ENCODE measurements at regions not wholly inside any gene's neighbourhood (a gene's known extent, or its start where the extent isn't known, plus 50 kb on each side); places are given as distances from the start of the nearest gene placed in this dataset.

DNA sequence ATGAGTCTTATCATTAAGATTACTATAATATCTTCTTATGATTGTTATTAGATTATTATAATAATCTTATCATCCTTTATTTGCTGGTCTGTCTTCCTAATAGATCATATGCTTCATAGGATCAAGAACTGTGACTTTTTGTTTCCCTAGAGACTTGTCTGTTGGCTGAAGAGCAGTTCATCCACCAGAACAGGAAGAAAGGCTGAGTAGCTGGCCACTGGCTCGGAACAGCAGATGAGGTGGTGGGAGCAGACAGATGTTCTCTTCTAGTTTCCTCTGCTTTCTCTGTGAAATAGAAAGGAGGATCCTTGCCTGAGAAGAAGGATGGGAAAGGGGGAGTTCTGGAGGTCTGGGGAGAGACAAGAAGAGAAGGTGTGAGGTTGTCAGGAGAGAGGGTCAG, 120.0 kb downstream of the CCNA1 start:
- DNase-seq = no peak

DNA sequence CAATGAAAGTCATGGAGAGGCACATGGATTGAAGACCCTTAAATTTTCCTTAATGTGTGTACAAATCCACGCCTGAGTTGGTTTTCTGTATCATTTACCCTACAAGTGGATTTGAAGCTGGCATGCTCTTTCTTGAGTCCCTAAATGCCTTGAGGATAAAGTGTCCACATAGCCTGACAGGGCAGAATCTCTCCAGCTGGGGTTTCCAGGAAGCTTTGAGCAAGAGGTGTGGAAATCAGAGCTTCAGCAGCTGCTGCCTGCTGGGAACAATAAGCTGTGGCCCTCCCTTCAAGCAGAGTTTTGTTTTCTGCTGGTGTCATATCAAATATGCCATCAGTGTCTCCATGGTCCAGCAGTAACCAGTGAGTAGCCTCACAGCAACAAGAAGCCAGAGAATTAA, 120.3 kb upstream of the SERTM1 start:
- DNase-seq = no peak

DNA sequence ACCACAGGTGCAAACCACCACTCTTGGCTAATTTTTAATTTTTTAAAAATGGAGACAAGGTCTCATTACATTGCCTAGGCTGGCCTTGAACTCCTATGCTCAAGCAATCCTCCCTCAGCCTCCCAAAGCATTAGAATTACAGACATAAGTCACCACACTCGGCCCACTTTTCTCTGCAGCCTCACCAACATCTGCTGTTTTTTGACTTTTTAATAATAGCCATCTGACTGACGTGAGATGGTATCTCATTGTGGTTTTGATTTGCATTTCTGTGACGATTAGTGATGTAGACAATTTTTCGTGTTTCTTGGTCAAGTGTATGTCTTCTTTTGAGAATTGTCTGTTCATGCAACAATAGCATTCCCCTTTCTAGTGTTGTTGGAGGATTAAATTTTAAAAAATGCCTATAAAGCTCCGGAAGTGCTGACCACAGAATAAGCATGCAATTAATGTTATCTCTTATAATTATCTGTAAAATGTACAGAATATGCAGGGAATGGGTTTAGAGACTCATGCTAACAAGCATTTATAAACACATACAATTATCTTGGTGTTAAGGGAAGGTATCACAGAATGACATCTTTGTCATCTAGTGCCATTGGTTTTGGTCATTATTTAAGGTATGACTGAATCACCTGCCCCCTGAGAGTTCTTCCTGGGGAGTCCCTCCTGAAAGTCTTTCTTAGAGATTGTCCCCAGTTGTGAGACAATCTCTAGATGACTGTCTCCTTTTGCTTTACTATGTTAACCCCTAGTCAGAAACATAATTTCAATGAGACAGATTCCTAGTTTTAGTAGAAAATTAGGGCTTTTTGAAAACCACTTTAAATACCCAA, 118.5 kb upstream of the SERTM1 start:
- DNase-seq = no peak

DNA sequence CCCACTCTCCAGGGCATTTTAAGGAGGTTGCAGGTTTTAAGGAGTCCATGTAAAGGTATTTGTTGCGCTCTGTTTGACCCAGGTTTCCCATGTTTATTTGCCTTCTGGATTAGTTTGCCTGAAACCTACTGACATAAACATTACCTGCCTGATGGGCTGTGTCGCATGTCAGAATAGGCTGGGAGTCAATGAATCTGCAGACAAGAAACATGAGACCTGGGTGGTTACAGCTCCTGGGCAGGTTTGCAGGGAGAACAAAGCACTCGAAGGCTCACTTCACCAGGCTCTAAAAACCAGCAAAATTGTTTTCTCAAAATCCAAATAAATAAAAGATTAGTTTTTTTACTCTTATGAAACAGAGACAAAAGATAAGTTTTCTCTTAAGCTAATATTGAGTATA, 114.4 kb upstream of the SERTM1 start:
- DNase-seq = no peak

DNA sequence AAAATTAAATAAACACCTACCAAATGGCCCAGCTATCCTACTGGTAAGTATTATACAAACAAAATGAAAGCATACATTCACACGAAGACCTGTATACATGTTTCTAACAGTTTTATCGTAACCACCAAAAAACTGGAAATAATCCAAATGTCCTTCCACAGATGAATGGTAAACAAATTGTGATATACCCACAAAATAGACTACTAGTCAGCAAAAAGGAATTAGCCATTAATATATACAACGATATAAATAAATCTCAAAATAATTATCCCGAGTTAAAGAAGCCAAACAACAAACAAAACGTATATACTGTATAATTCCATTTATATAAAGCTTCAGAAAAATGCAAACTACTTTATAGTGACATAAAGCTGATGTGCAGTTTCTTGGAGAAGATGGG, 106.3 kb upstream of the SERTM1 start:
- DNase-seq = no peak

DNA sequence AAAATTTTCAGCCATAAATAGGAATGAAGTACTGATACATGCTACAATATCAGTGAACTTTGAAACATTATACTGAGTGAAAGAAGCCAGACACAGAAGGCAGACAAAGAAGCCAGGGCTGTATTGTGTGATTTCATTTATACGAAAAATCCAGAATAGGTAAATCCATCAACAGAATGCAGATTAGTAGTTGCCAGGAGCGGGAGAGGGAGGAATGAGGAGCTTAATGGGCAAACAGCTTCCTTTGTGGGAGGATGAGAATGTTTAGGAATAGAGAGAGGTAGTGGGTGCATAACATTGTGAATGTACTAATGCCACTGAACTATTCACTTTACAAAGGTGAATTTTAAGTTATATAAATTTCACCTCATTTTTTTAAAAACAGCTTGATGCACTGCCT, 103.3 kb upstream of the SERTM1 start:
- DNase-seq = no peak

DNA sequence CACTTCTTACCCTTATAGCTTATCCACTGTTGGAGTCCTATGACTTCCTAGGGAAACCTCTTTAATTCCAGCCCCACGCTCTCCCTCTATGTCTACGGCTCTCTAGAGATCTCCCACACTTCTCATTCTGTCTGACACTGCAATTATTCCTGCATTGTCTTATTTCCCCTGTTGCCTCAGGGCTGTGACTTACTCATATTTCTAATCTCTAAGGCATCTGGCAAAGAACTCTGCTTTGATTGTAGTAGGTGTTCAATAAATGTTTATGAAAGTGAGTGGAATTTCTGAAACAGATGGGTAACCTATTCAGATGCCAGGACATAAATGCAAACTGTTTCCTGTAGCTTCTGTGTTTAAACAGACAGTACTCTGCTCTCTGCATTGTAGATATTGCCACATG, 102.4 kb upstream of the SERTM1 start:
- no peak for DNase-seq

DNA sequence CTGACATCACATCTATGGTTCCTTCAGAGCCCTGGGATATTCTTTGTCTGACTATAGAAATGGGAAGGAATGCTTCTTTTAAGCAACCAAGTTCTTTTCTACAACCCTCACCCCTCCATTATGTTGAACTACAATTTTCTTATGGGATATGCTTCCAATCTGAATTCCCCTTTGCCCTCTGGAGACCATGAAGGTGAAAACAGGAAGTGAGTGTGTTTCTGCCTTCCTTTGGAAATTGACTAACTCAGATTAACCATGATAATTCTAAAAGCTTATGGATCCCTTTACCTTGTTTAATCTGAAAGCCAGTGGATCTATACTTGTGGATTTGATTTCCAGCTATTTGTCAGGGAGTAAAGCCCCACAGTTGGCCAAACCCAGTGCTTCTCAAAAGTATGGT, 90.8 kb upstream of the SERTM1 start:
- DNase-seq = no peak

DNA sequence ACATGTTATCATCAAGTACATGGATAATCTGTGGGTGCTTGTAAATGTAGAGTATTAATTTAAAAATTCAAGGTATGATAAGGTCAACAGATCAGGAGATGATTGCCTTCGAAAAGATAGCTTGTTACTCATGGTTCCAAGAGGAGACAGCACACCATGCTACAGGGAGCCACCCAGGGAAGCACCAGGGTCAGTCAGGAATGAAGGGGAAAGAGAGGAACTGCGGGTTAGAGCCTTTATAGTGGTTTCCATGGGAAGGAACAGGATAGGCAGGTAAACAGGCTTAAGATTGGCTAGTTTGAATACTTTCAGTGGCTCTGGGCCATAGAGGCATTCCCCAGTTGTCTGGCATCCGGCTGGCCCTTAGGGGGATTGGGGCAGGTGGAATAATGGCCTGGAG, 74.2 kb upstream of the SERTM1 start:
- no peak for DNase-seq

DNA sequence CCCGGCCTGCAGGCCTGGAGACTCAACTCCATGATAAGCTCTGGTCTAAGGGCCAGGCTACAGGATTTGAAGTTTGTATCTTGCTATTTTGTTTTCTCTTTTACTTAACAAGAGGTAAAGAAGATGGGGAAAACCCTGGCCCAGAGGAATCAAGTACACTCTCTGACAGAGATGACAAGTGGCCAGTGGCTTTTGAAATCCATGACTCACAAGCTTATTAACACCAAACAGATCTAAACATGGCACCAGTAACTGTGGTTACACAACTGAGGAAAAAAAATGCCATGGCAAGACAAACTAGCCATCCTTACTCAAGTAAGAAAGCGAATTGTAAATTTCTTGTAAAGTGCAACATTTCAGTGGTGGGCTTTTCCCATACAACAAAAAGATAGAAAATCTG, 72.6 kb upstream of the SERTM1 start:
- no peak for DNase-seq

DNA sequence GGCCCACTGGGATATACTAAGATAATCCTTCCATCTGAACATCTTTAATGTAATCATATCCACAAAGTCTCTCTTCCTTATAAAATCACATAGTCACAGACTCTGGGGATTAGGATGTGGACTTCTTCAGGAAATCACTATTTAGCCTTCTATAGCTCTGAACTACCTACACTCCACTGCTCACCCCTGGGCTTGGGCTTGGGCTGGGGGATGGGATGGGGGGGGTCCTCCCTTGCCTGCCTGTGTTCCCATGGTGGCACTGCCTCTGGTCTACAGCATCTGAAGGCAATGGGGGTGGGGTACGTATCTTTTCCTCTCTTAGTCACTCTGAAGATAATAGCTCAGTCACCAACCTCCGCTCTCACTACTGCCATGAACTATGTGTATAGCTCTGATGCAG, 67.8 kb upstream of the SERTM1 start:
- no peak for DNase-seq

DNA sequence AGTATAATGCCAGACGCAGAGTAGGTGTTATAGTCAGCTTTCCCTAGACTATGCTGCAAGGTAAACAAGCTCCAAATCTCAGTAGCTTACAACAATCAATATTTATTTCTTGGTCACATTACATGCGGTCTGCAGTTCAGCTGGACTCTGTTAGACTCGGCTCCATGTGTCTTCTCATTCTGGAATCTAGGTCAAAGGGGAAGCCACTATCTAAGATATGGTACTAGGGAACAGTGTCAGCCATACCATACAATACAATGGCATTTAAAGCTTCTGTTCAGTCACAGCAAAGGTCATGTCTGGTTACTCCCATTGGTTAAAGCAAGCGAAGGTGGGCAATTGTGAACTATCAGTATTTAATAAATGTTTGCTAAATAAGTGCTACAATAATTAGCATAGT, 65.3 kb upstream of the SERTM1 start:
- DNase-seq = no peak

DNA sequence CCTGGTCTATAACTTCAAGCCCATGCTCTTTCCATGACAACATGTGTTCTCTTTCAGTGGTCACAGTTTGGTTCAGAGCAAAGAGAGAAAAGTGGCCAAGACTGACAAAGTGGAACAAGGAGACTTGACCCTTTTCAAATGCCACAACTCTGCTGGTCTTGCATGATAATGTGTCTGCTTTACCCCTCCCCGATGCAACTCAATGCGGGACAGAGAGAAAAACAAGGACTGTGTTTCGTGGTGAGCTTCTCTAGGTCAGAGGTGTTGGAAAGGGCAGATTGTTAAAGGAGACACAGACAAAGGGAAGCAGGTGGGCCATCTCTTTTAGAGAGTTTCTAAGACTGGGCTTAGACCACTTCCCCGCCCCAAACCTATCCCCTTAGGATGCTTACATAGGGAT, 61.6 kb upstream of the SERTM1 start:
- no peak for DNase-seq

DNA sequence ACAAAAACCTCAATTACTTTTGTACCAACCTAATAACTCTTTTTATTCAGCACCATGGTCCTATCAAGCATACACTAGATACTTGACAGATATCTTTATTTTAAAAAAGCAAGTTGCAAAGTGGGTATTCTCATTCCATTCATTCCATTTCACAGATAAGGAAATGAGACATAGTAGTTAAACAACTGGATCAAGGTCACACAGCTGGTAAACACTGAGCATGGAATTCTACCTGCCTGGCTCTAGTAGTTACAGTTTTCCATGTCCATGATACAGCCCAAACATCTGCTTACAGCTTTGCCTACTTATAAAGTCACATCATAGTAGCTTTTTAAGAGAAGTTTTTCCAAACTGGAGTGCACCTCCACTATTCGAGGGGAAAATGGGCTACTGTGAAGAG, 57.1 kb upstream of the SERTM1 start:
- no peak for DNase-seq

DNA sequence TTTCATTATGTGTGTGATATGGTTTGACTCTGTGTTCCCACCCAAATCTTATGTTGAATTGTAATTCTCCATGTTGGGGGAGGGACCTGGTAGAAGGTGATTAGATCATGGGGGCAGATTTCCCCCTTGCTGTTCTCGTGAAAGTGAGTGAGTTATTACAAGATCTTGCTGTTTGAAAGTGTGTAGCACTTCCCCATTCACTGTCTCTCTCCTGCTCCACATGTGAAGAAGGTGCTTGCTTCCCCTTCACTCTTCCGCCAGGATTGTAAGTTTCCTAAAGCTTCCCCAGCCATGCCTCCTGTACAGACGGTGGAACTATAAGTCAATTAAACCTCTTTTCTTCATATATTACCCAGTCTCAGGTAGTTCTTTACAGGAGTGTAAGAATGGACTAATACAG, 54.3 kb upstream of the SERTM1 start:
- DNase-seq = no peak

All from muscle of arm (tissue), 1 donor.